Esophagus mucosa (tissue), 1 donor: ENCODE measurements at regions not wholly inside any gene's neighbourhood (a gene's known extent, or its start where the extent isn't known, plus 50 kb on each side); places are given as distances from the start of the nearest gene placed in this dataset.

ENCODE experiments used
- ATAC-seq: fragments of 200-7000 bp; cut with Tn5 transposase; one replicate; pipeline ENCODE4 v1.9.1; 2020
- donor health status: DM: yes; HTN: yes; CAD: no.

DNA sequence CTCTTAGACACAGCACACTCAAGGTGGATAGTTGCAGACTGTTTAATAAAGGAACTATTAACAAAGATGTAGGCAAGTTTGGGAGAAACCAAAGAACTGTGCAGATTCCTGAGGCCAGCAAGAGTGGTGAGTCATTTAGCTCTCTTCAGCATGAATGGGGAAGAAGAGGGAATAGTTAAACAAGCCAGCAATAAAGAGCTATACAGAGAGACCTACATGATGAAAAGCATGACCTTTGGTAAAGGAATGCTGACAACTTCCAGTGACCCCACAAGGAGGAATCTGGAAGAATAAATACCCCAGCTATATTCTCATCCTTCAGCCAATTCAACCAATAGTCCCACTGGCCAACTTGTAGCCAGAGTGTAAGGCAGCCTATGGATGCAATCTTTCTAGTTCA lies 706.0 kb upstream of the GRAMD2B start:
- no peak for ATAC-seq

DNA sequence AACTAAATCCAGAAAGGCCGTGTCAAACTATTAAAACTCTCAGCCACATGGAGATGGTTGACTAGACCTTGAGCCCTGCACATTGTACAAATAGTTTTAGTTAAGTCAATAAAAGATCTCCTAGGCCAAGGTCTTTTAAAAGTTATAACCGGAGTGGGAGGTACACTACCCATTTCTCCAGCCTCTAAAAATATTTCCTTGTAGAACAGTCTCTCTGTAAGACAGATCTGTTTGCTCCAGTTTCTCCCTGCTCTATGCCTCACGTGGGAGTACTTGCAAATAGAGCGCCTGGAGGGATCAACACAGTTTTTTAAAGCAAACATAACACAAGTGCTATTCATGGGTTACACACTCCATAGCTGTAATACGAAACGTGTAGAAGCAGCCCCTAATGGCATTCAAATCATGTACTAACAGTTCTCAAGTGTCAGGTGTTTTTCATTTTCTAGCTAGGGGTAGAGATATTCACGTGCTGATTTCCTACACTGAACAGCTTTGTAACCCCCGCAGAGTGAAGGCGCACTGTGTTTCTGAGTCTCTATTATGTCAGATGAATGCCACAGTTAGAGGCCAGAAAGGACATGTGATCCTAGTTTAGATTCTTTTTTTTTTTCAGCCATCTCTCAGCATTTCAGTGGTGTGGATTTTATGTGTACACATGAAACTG lies 703.4 kb upstream of the GRAMD2B start:
- peak; percentile 54 for ATAC-seq

DNA sequence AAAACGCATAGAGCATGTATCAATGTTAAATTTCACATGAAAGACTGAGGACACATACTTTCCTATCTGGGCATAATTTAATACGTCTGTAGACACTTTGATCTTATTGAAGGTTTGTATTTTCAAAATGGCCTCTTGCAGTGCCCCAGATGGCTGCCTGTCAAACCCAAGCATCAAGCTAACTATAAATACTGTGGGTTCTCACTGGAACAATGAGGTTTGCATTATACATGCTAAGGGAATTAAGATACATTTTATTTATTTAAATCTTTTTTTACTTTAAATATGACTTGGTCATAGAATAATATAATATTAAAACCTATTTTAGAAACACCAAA lies 702.9 kb upstream of the GRAMD2B start:
- no peak for ATAC-seq

DNA sequence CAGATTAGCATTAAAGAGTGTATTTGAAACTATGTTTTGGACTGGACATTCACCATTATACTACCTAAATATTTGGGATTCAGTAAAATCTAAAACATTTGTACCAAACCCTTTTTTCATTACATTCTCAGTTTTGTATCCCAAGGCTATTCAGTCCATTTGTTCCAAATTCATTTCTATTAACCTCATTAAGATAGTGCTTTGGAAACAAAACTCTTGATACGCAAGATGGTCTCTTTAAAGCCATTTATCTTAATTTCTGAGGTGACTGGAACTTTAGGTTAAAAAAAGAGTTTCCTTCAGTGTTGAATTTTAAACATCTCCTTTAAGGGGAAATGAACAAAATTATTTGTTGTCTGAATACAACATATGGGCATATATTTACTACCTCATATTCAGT lies 702.5 kb upstream of the GRAMD2B start:
- no peak for ATAC-seq

DNA sequence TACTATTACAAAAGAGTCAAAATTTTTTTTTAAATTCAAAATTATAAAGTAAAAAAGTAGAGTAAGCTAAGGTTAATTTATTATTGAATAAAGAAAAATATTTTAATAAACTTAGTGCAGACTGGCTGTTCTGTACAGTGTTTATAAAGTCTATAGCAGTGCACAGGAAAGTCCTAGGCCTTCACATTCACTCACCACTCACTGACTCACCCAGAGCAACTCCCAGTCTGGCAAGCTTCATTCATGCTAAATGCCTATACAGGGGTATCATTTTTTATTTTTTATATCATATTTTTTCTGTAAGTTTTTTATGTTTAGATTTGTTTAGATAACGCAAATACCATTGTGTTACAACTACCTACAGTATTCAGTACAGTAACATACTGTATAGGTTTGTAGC lies 700.7 kb upstream of the GRAMD2B start:
- ATAC-seq: no peak

DNA sequence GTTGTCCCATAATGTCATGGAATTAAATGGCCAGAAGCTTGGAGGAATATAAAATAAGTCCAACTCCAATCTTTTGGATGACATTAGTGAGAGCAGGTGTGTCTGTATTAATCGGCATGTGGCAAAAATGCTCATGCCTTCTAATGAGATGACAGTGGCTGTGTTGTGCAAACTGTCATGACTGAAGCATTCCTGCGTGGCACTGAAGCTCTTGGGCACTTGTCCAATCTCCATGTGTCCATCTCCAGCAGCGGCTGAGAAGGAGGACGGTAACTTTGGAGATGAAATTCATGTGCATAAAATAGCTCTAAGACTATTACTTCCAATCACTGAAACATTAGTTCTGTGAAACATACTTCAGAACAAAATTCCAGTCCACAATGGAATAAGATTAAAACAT lies 697.5 kb upstream of the GRAMD2B start:
- ATAC-seq: no peak

DNA sequence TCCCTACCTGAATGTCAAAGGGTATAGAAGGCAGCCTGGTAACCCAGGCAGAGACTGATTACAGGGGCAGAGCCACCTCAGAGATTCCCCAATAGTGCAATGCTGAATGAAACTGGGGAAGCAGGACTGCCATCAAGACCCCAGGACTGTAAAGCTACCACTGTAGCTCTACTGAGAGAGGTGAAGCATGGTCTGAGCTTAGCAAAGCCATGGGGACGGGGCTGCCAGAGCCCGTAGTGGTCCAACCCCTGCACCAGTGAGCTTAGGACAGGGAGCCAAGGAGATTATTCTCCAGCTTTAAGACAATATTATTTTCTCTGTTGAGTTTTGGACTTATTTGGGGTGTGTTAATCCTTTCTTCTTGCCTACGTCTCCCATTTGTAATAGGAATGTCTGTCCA lies 679.3 kb upstream of the GRAMD2B start:
- ATAC-seq: no peak

DNA sequence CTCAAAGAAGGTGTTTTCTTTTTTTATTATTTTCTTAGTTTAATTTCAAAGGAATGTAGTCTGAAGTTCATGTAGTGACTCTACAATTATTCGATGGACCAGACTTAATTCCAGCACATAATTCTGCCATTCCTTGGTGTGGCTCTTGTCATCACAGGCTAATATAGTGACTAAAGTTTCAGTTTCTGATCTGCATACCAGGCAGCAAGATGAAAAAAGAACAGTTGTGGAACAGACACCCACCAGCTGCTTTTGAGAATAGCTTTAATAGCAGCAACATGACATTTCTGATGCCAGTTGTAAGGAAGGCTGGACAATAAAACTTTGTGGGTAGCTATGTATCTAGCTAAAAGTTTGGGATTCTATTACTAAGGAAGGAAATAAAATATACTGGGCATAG lies 676.3 kb upstream of the GRAMD2B start:
- no peak for ATAC-seq

DNA sequence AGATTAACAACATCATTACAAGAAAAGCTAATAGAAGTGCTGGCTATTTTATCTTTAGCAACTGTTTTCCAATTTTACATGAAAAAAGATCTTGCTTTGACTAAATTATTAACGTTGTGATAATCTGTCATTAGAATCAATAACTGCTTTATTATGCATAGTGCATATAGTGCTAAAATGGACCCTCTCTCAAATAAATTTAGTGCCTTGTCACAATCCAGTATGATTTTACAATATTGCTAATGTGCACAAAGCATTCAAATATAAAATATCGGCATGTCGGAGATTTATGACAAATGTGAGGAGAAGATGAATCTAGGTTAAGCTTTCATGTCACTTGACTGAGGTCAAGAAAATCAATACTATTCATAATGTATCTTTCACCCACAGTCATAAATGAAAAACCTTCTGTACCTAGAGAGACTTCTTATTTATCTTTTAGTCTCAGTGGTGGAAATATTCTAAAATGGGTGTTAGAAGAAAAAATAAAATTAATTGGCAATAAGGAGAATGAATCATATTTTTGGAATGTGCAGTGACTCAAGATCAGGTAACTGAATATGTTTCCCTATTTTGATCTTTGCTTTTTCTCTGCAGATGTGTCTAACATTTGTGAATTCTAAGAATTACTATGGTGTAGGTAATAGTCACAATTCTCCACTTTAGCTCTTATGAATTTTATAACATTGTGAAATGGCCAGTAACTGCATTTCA lies 672.9 kb upstream of the GRAMD2B start:
- ATAC-seq: no peak

DNA sequence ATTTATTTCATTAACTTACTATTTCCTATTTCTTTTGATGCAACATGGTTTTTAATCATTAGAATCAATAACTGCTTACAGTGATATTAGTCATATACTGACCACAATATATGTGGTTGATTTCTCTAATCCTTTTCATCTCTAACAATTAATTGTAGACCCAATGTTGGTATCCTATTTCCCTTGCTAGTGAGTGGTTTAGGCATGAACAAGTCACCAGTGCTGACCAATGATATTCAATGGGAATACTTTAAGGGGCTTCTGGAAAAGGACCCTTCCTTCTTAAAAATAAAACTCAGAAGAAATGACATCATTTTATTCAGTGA lies 672.4 kb upstream of the GRAMD2B start:
- ATAC-seq: no peak

DNA sequence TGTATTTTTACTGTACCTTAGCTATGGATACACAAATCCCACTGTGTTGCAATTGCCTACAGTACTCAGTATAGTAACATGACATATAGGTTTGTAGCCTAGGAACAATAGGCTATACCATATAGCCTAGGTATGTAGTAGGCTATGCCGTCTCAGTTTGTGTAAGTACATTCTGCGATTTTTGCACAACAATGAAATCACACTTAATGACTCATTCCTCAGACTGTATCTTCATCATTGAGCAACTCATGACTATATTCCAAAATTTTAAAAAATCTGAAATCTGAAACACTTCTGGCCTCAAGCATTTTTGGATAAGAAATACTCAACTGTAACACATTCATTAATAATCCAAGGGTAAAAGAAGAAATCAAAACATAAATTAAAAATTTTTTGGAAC lies 666.8 kb upstream of the GRAMD2B start:
- ATAC-seq: no peak

DNA sequence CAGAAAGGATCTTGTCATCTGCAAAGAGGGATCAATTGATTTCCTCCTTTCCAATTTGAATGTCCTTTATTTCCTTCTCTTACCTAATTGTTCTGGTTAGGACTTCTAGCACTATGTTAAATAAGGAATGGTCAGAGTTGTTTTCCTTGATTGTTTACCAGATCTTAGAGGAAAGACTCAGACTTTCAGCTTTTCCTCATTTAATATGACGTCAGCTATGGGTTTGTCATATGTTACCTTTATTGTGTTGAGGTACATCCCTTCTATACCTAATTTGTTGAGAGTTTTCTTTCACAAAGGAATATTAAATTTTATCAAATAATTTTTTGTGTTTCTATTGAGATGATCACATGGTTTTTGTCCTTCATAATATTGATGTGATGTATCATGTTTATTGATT lies 656.5 kb upstream of the GRAMD2B start:
- no peak for ATAC-seq

DNA sequence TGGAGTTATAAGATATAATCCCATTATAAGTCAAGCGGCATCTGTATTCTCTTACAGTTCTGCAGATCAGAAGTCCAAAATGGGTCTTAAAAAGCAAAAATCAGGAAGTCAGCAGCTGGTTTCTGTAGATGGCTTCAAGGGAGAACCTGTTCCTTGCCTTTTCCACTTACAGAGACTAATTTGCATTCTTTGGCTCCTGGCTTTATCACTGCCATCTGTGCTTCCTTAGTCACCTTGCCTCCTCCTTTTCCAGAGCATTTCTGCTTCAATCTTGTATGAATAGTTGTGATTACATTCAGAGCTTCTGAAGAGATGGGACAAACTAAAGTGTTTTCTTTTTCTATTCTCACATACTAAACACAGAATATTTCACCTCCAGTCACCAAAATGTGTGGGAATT lies 647.3 kb upstream of the GRAMD2B start:
- no peak for ATAC-seq

DNA sequence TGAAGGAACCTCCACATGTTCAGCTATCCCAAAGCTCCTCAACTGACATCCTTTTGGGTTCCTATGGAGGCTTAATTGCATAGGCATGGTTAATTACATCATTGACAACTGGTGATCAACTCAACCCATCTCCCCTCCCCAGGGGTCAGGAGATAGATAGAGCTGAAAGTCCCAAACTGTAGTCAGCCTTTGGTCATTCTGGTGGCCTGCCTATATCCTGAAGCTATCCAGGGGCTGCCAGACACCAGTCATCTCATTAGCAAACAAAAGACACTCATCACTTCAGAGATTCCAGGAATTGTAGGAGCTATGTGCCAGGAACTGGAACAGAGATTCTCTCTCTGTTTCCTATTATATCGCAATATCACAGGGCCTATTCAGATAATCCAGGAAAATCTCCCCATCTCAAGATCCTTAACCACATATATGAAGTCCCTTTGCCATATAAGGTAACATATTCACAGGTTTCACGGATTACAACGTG lies 646.5 kb upstream of the GRAMD2B start:
- ATAC-seq: no peak

DNA sequence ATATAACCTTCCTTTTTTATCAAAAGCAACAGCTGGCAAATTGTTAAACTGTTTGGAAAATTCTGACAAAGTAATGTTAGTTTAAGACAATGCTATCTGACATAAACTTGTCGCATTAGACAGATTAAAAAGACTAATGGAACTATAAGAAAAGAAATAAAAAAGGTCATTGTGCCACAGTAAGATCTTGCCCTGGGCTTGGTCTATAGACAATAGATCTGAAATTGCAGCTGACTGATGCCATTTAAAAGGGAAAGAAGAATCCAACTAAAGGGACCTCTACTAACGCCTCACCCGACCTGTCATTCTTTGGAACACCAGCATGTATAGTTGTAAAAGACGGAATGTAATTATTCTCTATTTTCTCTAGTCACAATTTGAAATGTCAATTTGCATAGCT lies 644.4 kb upstream of the GRAMD2B start:
- ATAC-seq: no peak

DNA sequence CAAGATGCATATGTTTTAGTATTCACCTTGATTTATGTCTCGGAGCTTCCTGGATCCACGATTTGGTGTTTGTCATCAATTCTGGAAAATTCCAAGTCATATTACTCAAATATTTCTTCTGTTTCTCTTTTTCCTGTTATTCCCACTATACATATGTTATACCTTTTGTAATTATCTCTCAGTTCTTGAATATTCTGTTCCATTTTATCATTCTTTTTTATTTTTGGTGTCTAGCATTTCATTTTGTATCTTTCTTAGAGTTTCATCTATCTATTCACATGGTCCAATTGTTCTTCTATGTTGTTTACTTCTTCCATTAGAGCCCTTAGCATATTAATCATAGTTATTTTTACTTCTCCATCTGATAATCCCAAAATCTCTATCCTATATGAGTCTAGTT lies 637.8 kb upstream of the GRAMD2B start:
- ATAC-seq: no peak

DNA sequence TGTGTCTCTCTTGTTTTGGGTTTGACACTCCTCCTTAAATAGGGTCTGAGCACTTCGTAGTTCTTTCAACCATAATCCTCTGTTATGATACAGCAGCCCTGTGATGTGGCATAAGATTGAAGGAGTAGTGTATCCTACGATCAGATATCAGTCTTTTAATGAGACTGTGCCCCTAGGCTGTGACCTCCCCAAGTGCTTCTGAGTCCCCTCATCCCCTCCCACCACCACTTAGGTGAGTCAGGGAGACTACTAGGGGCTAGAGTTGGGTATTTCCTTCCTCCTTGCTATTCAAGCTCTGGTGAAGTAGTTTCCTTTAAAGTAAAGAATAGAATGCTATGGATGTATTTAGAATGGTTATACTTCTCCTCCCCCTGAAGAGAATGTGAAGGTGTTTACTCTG lies 637.2 kb upstream of the GRAMD2B start:
- ATAC-seq: no peak

DNA sequence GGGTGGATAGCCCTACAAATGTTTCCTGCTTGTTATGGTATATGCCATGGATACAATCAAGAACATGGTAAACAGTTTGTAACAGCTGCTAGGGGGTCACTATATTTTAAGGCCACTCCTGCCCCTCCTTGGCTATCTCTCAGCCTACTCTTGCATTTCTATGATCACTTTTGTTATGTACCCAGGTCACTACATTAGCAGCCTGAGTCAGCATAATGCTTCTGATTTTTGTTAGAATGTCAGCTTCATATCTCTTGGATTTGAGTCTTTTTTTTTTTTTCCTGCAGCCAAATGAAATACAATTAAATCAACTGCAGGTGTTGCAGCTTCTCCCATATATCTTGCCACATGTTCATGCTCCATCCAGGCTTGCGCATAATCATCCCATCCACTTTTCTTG lies 629.7 kb upstream of the GRAMD2B start:
- ATAC-seq: no peak

DNA sequence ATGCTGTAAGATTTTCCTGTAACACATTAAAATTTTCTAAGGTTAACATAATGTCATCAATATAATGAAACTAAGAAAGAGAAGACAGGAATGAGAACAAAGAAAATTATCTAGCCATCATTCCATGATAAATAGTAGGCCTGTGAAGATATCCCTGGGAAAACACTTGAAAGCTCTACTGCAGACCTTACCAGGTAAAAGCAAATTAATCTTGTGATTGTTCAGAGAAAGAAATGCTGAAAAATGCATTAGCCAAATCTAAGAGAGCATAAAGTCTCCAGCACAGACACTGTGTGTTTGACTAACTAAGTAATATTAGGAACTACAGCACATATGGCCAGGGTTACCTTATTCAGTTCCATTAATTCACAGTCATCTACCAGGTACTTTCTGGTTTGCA lies 628.3 kb upstream of the GRAMD2B start:
- ATAC-seq: no peak

DNA sequence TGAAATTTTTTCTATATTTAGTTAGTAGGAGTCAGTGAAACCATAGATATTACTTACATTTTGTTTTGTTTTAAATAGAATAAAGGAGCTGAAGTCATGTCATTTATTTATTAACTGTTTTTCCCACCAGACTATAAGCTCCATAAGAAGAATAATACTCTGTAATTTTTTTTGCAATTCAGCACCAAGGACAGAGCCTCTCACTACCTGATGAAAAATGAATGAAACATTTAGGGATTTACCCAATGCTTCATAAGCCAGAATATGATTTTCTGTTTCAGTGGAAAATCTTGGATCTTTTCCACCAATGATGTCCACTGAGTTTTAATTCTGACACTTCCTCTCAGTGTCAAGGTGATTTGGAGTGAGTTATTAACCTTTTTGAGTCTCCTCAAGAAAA lies 624.9 kb upstream of the GRAMD2B start:
- ATAC-seq: no peak

DNA sequence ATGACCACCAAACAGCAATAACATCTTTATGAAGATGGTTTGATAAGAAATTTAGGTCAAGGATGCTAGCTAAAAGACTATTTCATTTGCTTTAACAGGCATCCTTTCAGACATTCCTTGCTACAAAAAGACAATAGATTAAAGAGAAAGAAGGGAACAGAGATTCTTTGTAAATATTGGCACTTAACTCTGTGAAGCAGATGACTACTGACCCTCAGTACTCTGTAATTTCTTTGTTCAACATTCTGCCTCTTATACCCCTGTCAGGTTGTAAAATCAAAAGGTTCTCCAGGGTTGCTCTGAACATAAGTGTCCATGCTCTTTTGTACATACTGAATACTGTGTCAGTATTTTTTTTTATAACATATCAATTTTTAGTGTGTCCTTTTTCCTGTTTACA lies 610.6 kb upstream of the GRAMD2B start:
- ATAC-seq: no peak

DNA sequence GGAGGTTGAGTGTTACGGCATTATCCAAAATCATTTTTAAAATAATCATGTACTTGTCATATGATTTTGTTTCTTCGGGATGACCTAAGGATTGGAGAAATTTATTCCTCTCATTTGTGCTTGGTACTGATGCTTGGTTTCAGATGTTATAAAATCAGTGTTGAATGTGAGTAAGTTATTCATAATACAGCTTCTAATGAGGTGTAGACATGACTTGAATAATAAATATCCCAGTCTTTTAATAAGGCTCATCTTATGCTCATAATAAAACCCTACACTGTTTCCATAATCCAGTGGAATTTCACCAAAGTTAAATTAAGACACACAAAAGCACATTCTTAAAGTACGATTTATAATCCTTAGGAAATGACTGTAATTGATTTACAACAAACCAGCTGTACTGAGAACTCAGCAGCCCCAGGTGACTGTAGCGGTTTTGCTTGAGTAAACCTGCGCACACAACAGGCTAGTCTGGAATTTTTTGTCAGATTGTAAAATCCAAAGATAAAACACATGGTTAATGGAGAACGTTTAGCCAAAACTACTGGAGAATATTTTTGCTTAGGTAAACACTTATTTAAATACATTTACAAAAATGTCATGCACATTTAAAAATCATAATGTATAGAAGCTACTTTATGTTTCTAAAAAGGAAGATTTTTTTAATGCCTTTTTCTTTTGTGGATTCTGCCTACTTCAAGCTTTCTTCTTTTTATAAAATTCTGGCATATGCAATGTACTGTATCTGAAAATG lies 609.8 kb upstream of the GRAMD2B start:
- ATAC-seq: no peak

DNA sequence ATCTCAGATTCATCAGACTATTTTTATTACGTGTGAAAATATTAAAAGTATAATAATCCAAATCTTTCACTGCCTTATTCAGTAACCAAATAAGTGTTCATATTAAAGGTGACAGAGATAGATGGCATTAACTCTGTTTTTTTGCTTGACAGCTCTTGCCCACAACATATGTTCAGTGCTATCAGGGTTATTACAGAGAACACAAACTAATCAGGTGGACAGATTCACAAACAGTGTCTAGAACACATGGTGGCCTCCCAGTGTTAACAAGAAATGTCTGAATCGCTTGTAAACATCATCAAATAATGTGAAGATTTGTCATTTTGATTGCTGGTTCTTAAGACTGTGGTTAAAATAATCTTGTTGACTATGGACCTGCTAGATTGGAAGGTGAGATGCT lies 609.1 kb upstream of the GRAMD2B start:
- no peak for ATAC-seq

DNA sequence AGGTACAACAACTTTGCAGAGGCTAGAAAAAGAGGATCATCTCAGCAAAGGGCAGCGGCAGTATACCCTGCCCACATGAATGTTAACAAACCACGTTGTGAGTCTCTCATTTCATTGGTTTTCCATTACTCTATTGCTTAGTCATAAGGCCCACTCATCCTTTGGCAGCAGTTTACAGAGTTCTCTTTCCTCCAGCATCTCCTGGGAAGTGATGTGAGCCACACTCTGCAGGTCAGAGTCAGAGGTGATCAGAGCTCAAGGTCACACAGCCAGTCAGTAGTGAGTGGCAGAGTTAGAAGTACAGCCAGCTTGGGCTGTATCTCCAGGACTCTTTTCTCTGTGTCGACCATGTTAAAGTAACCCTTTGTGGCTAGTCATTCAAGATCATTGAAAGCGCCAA lies 599.6 kb upstream of the GRAMD2B start:
- ATAC-seq: no peak
